Mesenchymal stem cell (in vitro differentiated cells and primary cell): ENCODE measurements at regions not wholly inside any gene's neighbourhood (a gene's known extent, or its start where the extent isn't known, plus 50 kb on each side); places are given as distances from the start of the nearest gene placed in this dataset.

ENCODE experiments used
- DNase-seq: peaks from one replicate; pipeline ENCODE4 v3.0.0-alpha.2; 2013
- H2AFZ ChIP-seq: one replicate; pipeline ENCODE4 v1.6.1; 2013; ENCODE audit warnings: low read depth, mild to moderate bottlenecking, control low read depth, inconsistent platforms, low read length, moderate library complexity
- H2AK5ac ChIP-seq: 2 replicates; pipeline ENCODE4 v1.6.1; 2013; ENCODE audit warnings: low read length, moderate library complexity, mild to moderate bottlenecking, inconsistent platforms; ENCODE audit not compliant: severe bottlenecking
- H2BK120ac ChIP-seq: one replicate; pipeline ENCODE4 v1.6.1; 2013; ENCODE audit warnings: low read depth, mild to moderate bottlenecking, inconsistent platforms, low read length, moderate library complexity
- H2BK12ac ChIP-seq, 2 experiments: one replicate each; pipeline ENCODE4 v1.6.1; 2013; ENCODE audit warnings: inconsistent platforms in 2 of 2, low read length in 2 of 2, mild to moderate bottlenecking in 2 of 2, moderate library complexity in 2 of 2, control low read depth in 1 of 2
- H2BK15ac ChIP-seq: one replicate; pipeline ENCODE4 v1.6.1; 2013; ENCODE audit warnings: mild to moderate bottlenecking, low read depth, inconsistent platforms; ENCODE audit not compliant: poor library complexity, severe bottlenecking
- H2BK5ac ChIP-seq: 2 replicates; pipeline ENCODE4 v1.6.1; 2013; ENCODE audit warnings: low read depth, mild to moderate bottlenecking, low read length, control low read depth, inconsistent platforms; ENCODE audit not compliant: poor library complexity, severe bottlenecking
- H3K14ac ChIP-seq, 2 experiments: one replicate each; pipeline ENCODE4 v1.6.1; 2013; ENCODE audit warnings: inconsistent platforms in 2 of 2, low read length in 2 of 2, control low read depth in 1 of 2, mild to moderate bottlenecking in 1 of 2, moderate library complexity in 1 of 2
- H3K18ac ChIP-seq, 2 experiments: one replicate each; pipeline ENCODE4 v1.6.1; 2013; ENCODE audit warnings: inconsistent platforms in 2 of 2, low read length in 2 of 2, control low read depth in 1 of 2, low read depth in 1 of 2, mild to moderate bottlenecking in 1 of 2
- H3K23ac ChIP-seq, 2 experiments: one replicate each; pipeline ENCODE4 v1.6.1; 2013; ENCODE audit warnings: inconsistent platforms in 2 of 2, low read length in 2 of 2, mild to moderate bottlenecking in 2 of 2, moderate library complexity in 2 of 2, control low read depth in 1 of 2
- H3K27ac ChIP-seq: 2 replicates; pipeline ENCODE4 v1.5.1; 2013; ENCODE audit warnings: mild to moderate bottlenecking, moderate library complexity, low read length, control low read depth, inconsistent platforms; ENCODE audit not compliant: poor library complexity, severe bottlenecking
- H3K27me3 ChIP-seq, 2 experiments: 2 replicates each; pipeline versions ENCODE4 v1.6.1 to v1.7.0; 2013; ENCODE audit warnings: low read length in 2 of 2, mild to moderate bottlenecking in 2 of 2, moderate library complexity in 2 of 2, control low read depth in 1 of 2, inconsistent platforms in 1 of 2; ENCODE audit not compliant: control insufficient read depth in 1 of 2, insufficient read depth in 1 of 2
- H3K36me3 ChIP-seq, 2 experiments: 2 replicates each; pipeline versions ENCODE4 v1.6.1 to v1.7.0; 2013; ENCODE audit warnings: low read length in 2 of 2, control low read depth in 1 of 2, inconsistent platforms in 1 of 2, low read depth in 1 of 2, mild to moderate bottlenecking in 1 of 2; ENCODE audit not compliant: insufficient read depth in 2 of 2, control insufficient read depth in 1 of 2
- H3K4ac ChIP-seq, 2 experiments: one replicate each; pipeline ENCODE4 v1.6.1; 2013; ENCODE audit warnings: inconsistent platforms in 2 of 2, low read length in 2 of 2, mild to moderate bottlenecking in 2 of 2, moderate library complexity in 2 of 2, control low read depth in 1 of 2, low read depth in 1 of 2
- H3K4me1 ChIP-seq: 2 replicates; pipeline ENCODE4 v1.6.1; 2013; ENCODE audit warnings: low read depth, low read length, control low read depth; ENCODE audit not compliant: control insufficient read depth, insufficient read depth
- H3K4me2 ChIP-seq: 2 replicates; pipeline ENCODE4 v1.6.1; 2013; ENCODE audit warnings: low read length, mild to moderate bottlenecking, inconsistent platforms; ENCODE audit not compliant: poor library complexity, severe bottlenecking
- H3K4me3 ChIP-seq, 2 experiments: 2 replicates each; pipeline versions ENCODE4 v1.5.1 to v1.7.0; 2013; ENCODE audit warnings: low read length in 2 of 2, mild to moderate bottlenecking in 2 of 2, control low read depth in 1 of 2, low read depth in 1 of 2; ENCODE audit not compliant: insufficient read depth in 1 of 2
- H3K79me1 ChIP-seq: replicated peaks from 2 replicates; pipeline ENCODE4 v1.6.1; 2013; ENCODE audit warnings: mild to moderate bottlenecking, control low read depth, low read length, inconsistent platforms; ENCODE audit not compliant: poor library complexity, severe bottlenecking
- H3K9ac ChIP-seq: 2 replicates; pipeline ENCODE4 v1.7.0; 2013; ENCODE audit warnings: mild to moderate bottlenecking, low read length, moderate library complexity
- H3K9me3 ChIP-seq: 2 replicates; pipeline ENCODE4 v1.7.0; 2013; ENCODE audit warnings: mild to moderate bottlenecking, low read length; ENCODE audit not compliant: control insufficient read depth
- H4K8ac ChIP-seq: one replicate; pipeline ENCODE4 v1.6.1; 2013; ENCODE audit warnings: inconsistent platforms, mild to moderate bottlenecking, low read length, moderate library complexity
- H4K91ac ChIP-seq: one replicate; pipeline ENCODE4 v1.6.1; 2013; ENCODE audit warnings: mild to moderate bottlenecking, low read length, inconsistent platforms
- WGBS: methylation state at CpG from one replicate; pipeline ENCODE4 v1.1.7; 2013; ENCODE audit warnings: mixed read lengths; 5-methylcytosine and 5-hydroxymethylcytosine counted together

DNA sequence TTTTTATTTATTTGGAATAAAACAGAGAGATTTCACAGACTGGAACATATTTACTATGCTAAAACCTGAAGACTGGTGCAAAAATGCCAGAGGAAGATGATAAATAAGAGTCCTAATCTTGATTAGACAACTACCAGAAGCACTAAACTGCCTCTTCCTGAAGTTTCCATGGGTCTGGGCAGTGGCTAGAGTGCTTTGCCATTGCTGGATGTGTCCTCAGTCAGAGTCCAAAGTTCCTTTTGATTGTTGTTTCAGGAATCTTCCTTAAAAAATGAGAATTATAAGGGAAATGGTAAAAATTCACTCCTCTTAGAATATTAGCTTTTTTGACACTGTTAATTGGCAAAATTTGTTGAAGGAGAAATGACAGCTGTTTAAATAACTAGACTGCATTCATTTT lies 86.3 kb upstream of the AHR start:
- H3K18ac ChIP-seq: no peak overlapping the region
- H3K4ac ChIP-seq: no peak overlapping the region
- no peak overlapping the region for H4K8ac ChIP-seq
- H3K14ac ChIP-seq: no peak overlapping the region
- no peak overlapping the region for H3K4me2 ChIP-seq
- H3K4me1 ChIP-seq: no peaks in the 10 kb centered on the region
- no peaks in the 10 kb centered on the region for H3K36me3 ChIP-seq
- no peaks in the 10 kb centered on the region for H3K27me3 ChIP-seq
- H2BK120ac ChIP-seq: no peak overlapping the region
- H2BK5ac ChIP-seq: no peak overlapping the region
- no peak overlapping the region for H3K9ac ChIP-seq
- no peak for DNase-seq
- no peak overlapping the region for H2AK5ac ChIP-seq
- H4K91ac ChIP-seq: no peak overlapping the region
- H2AFZ ChIP-seq: no peak overlapping the region
- no peak overlapping the region for H3K23ac ChIP-seq
- no peaks in the 10 kb centered on the region for H3K9me3 ChIP-seq
- H3K79me1 ChIP-seq: no peaks in the 10 kb centered on the region
- H3K27ac ChIP-seq: no peak overlapping the region
- no peak overlapping the region for H2BK15ac ChIP-seq
- H2BK12ac ChIP-seq: no peak overlapping the region
- H3K4me3 ChIP-seq: no peak overlapping the region

DNA sequence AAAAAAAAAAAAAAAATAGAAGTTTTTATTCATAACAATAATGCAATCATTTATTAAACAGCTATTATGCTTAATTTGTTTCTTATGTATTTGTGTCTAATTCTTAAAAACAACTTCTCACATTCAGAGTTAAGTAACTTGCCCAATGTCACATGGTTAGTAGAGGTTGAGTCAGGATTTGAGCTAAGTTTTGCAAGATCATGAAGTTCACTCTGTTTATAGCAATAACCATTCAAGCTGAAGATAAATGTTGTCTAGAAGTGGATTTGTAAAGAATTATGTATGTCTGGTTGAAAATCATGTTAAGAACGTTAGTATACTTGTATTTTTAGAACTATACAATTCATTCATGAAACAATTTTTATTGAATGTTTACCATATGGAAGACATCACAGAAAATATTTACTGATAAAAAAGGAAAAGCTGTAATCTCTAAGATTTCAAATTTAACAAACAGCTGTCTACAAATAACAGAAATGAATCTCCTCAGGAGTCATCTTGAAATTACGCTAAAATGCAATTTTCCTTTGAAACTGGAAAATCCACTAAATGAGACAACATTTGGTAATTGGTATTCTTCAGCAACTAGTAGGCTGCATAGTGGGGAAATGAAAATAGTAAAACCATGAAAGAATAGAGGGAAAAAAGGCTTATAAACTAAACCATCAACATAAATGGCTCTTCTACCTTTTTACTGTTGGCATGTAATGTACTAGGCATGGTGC lies 70.5 kb upstream of the AHR start:
- Histone ChIP-seq H2AFZ (no peak overlapping the region), H3K27me3 (no peaks in the 10 kb centered on the region), H2BK120ac (no peak overlapping the region), H3K9me3 (no peaks in the 10 kb centered on the region), H3K36me3 (no peaks in the 10 kb centered on the region), H3K4me2 (no peak overlapping the region), H2BK15ac (no peak overlapping the region), H4K8ac (no peak overlapping the region), H3K18ac (no peak overlapping the region), H3K4me3 (no peak overlapping the region), H3K4ac (no peak overlapping the region), H4K91ac (no peak overlapping the region), H3K27ac (no peak overlapping the region), H3K9ac (no peak overlapping the region), H3K4me1 (no peaks in the 10 kb centered on the region), H3K14ac (no peak overlapping the region), H3K23ac (no peak overlapping the region), H2BK12ac (no peak overlapping the region), H2BK5ac (no peak overlapping the region), H2AK5ac (no peak overlapping the region), H3K79me1 (no peaks in the 10 kb centered on the region)
- peak; percentile 67 for DNase-seq
- WGBS: no CpG with 5 or more reads among the region's 2 CpGs

DNA sequence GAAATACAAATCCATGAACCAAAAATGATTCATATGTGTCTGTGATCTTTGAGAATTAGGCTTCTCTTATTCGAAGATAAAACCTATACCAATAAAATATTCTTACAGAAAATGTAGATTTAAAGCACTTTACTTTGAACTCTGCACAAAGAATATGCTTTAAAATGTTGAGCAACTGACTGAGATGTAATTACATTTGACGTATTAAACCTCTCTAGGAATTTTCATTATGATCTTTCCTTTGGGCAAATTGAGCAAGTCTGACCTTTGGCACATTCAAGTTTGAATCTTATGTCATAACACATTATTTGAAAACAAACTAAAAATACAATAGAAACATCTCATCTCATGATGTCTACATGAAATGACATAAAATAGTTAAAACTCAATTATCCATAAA lies 69.2 kb upstream of the AHR start:
- Histone ChIP-seq H4K8ac (no peak overlapping the region), H2AFZ (no peak overlapping the region), H3K4ac (no peak overlapping the region), H3K4me3 (no peak overlapping the region), H3K79me1 (no peaks in the 10 kb centered on the region), H4K91ac (no peak overlapping the region), H2AK5ac (no peak overlapping the region), H2BK12ac (no peak overlapping the region), H3K9me3 (no peaks in the 10 kb centered on the region), H2BK15ac (no peak overlapping the region), H3K27ac (no peak overlapping the region), H2BK120ac (no peak overlapping the region), H3K4me1 (peaks cover 2% of the 10 kb centered on the region), H3K36me3 (no peaks in the 10 kb centered on the region), H3K14ac (no peak overlapping the region), H3K18ac (no peak overlapping the region), H3K9ac (no peak overlapping the region), H3K23ac (no peak overlapping the region), H2BK5ac (no peak overlapping the region), H3K4me2 (no peak overlapping the region), H3K27me3 (no peaks in the 10 kb centered on the region)
- WGBS: no CpG with 5 or more reads among the region's 2 CpGs
- no peak for DNase-seq

DNA sequence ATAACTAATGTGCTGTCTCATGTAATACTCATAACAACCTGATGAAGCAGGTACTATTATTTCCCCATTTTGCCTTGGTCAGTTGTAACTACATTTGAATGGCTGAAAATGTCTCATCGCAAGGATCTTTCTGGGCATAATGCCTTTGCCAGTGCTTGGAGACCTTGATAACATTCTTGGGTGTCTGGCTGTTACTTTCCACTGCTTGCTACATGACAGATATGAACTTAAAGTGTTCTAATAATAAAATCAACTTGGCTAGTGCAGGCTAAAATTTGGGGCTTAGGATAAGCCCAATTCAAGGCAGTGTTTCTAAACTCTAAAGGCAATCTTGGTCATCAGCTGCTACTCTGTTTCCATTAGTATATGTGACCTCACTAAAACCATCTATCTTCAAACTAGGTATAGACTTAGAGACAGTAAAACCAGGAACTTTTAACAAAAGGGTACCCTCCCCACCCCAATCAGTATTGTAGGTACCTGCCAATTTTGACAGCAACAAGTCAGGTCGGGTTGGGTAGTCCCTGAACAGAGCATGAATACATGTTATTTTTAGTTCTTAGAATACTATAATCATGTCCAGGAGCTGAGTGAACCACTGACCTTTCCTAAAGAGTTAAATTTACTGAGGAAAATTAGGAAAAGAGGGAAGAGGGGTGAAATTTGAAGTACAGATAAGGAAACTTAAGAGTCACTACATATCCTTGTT lies 68.2 kb upstream of the AHR start:
- Histone ChIP-seq H3K18ac (no peak overlapping the region), H2BK120ac (no peak overlapping the region), H3K4me1 (peaks cover 4% of the 10 kb centered on the region), H3K9me3 (no peaks in the 10 kb centered on the region), H3K9ac (no peak overlapping the region), H3K27ac (no peak overlapping the region), H3K4me2 (no peak overlapping the region), H2BK15ac (no peak overlapping the region), H3K4me3 (no peak overlapping the region), H3K14ac (no peak overlapping the region), H3K27me3 (no peaks in the 10 kb centered on the region), H4K91ac (no peak overlapping the region), H3K79me1 (no peaks in the 10 kb centered on the region), H2AFZ (no peak overlapping the region), H2BK12ac (no peak overlapping the region), H3K36me3 (no peaks in the 10 kb centered on the region), H2BK5ac (no peak overlapping the region), H2AK5ac (no peak overlapping the region), H4K8ac (no peak overlapping the region), H3K23ac (no peak overlapping the region), H3K4ac (no peak overlapping the region)
- DNase-seq: no peak
- 88% methylated on average over 1 of the region's 2 CpGs for WGBS
